Breast epithelium (tissue), 3 donors: ENCODE measurements at regions not wholly inside any gene's neighbourhood (a gene's known extent, or its start where the extent isn't known, plus 50 kb on each side); places are given as distances from the start of the nearest gene placed in this dataset.

ENCODE experiments used
- CTCF ChIP-seq, 3 donors: fragments of 450-650 bp; IDR thresholded peaks; one replicate each; pipeline ENCODE4 v1.5.1; 2016 to 2017; ENCODE audit warnings: antibody characterized with exemption in 3 of 3, mild to moderate bottlenecking in 3 of 3, moderate library complexity in 3 of 3
- POLR2A ChIP-seq: fragments of 450-650 bp; IDR thresholded peaks from one replicate; pipeline ENCODE4 v1.6.1; 2016; ENCODE audit warnings: antibody characterized with exemption, mild to moderate bottlenecking, moderate library complexity
- POLR2AphosphoS5 ChIP-seq, 3 donors: sonication (generic); formaldehyde crosslinking; IDR thresholded peaks; one replicate each; pipeline ENCODE4 v1.6.1; 2017; ENCODE audit warnings: antibody characterized with exemption in 3 of 3

GRCh38 chr18:68121826-68122225 is 593.1 kb downstream of the TMX3 start:
- TF ChIP-seq CTCF (IDR thresholded peaks at IDR 0.05) (no peak), POLR2AphosphoS5 (IDR thresholded peaks at IDR 0.05) (no peak), POLR2A (no peak)
